H9 (cell line): ENCODE measurements at regions not wholly inside any gene's neighbourhood (a gene's known extent, or its start where the extent isn't known, plus 50 kb on each side); places are given as distances from the start of the nearest gene placed in this dataset.

Experiments used
- DNase-seq: peaks from one replicate; pipeline ENCODE4 v3.0.0-alpha.2; 2017
- H2AFZ ChIP-seq: one replicate; pipeline ENCODE4 v1.6.1; 2013; ENCODE audit warnings: mild to moderate bottlenecking, low read length, control low read depth, moderate library complexity
- H2AK5ac ChIP-seq: 2 replicates; pipeline ENCODE4 v1.6.1; 2013; ENCODE audit warnings: low read length, control low read depth, mixed read lengths; ENCODE audit not compliant: insufficient read length
- H2BK120ac ChIP-seq: one replicate; pipeline ENCODE4 v1.6.1; 2013; ENCODE audit warnings: low read depth, mild to moderate bottlenecking, low read length, control low read depth, inconsistent platforms; ENCODE audit not compliant: poor library complexity, severe bottlenecking
- H2BK12ac ChIP-seq: 2 replicates; pipeline ENCODE4 v1.6.1; 2013; ENCODE audit warnings: low read length, control low read depth, mixed read lengths, low read depth; ENCODE audit not compliant: insufficient read length
- H2BK15ac ChIP-seq: 2 replicates; pipeline ENCODE4 v1.6.1; 2013; ENCODE audit warnings: low read depth, low read length, control low read depth
- H2BK20ac ChIP-seq: one replicate; pipeline ENCODE4 v1.6.1; 2013; ENCODE audit warnings: low read depth, mild to moderate bottlenecking, low read length, control low read depth, inconsistent platforms; ENCODE audit not compliant: poor library complexity, severe bottlenecking
- H2BK5ac ChIP-seq: 2 replicates; pipeline ENCODE4 v1.6.1; 2013; ENCODE audit warnings: low read length, control low read depth, mixed read lengths; ENCODE audit not compliant: insufficient read length
- H3K14ac ChIP-seq: 2 replicates; pipeline ENCODE4 v1.6.1; 2013; ENCODE audit warnings: low read length, control low read depth; ENCODE audit not compliant: insufficient read depth
- H3K18ac ChIP-seq: 2 replicates; pipeline ENCODE4 v1.6.1; 2013; ENCODE audit warnings: low read depth, mild to moderate bottlenecking, mixed read lengths, low read length, control low read depth; ENCODE audit not compliant: insufficient read length
- H3K23ac ChIP-seq: 2 replicates; pipeline ENCODE4 v1.6.1; 2013; ENCODE audit warnings: low read length, control low read depth, mixed read lengths, low read depth; ENCODE audit not compliant: insufficient read length
- H3K23me2 ChIP-seq: 2 replicates; pipeline ENCODE4 v1.6.1; 2013; ENCODE audit warnings: low read depth, mild to moderate bottlenecking, mixed read lengths, low read length, control low read depth; ENCODE audit not compliant: insufficient read length, poor library complexity, severe bottlenecking
- H3K27ac ChIP-seq: 2 replicates; pipeline ENCODE4 v1.5.1; 2013; ENCODE audit warnings: low read length, control low read depth, mixed read lengths, low read depth; ENCODE audit not compliant: insufficient read length
- H3K27me3 ChIP-seq: 2 replicates; pipeline ENCODE4 v1.6.1; 2013; ENCODE audit warnings: low read length, control low read depth, inconsistent platforms; ENCODE audit not compliant: insufficient read depth
- H3K4ac ChIP-seq: 2 replicates; pipeline ENCODE4 v1.6.1; 2013; ENCODE audit warnings: low read depth, mild to moderate bottlenecking, control low read depth, inconsistent platforms, low read length, moderate library complexity
- H3K4me1 ChIP-seq: 2 replicates; pipeline ENCODE4 v1.6.1; 2013; ENCODE audit warnings: low read length, control low read depth, inconsistent platforms; ENCODE audit not compliant: insufficient read depth
- H3K4me2 ChIP-seq: 2 replicates; pipeline ENCODE4 v1.6.1; 2013; ENCODE audit warnings: low read length, control low read depth, mixed read lengths; ENCODE audit not compliant: insufficient read length, insufficient read depth
- H3K56ac ChIP-seq: 2 replicates; pipeline ENCODE4 v1.6.1; 2013; ENCODE audit warnings: low read depth, mild to moderate bottlenecking, mixed read lengths, low read length, control low read depth; ENCODE audit not compliant: insufficient read length
- H3K79me1 ChIP-seq: 2 replicates; pipeline ENCODE4 v1.6.1; 2013; ENCODE audit warnings: low read depth, mild to moderate bottlenecking, moderate library complexity, low read length, control low read depth, inconsistent platforms; ENCODE audit not compliant: insufficient read depth, poor library complexity, severe bottlenecking
- H3K79me2 ChIP-seq: 2 replicates; pipeline ENCODE4 v1.6.1; 2013; ENCODE audit warnings: low read length, control low read depth, inconsistent platforms; ENCODE audit not compliant: insufficient read depth
- H3K9ac ChIP-seq: 2 replicates; pipeline ENCODE4 v1.6.1; 2013; ENCODE audit warnings: low read length, control low read depth, mixed read lengths; ENCODE audit not compliant: insufficient read length; ENCODE audit errors: extremely low read depth
- H3K9me3 ChIP-seq: one replicate; pipeline ENCODE4 v1.6.1; 2013; ENCODE audit warnings: low read depth, low read length, inconsistent platforms; ENCODE audit not compliant: control insufficient read depth
- H3T11ph ChIP-seq: one replicate; pipeline ENCODE4 v1.6.1; 2013; ENCODE audit warnings: mild to moderate bottlenecking, low read length, control low read depth, inconsistent platforms
- H4K20me1 ChIP-seq: one replicate; pipeline ENCODE4 v1.6.1; 2013; ENCODE audit not compliant: control insufficient read depth, insufficient read length, insufficient read depth
- H4K5ac ChIP-seq: 2 replicates; pipeline ENCODE4 v1.6.1; 2013; ENCODE audit warnings: low read depth, mild to moderate bottlenecking, mixed read lengths, low read length, control low read depth; ENCODE audit not compliant: insufficient read length
- H4K8ac ChIP-seq: replicated peaks from 2 replicates; pipeline ENCODE4 v1.6.1; 2013; ENCODE audit warnings: low read length, control low read depth, mixed read lengths, low read depth; ENCODE audit not compliant: insufficient read length
- H4K91ac ChIP-seq: 2 replicates; pipeline ENCODE4 v1.6.1; 2013; ENCODE audit warnings: low read depth, mild to moderate bottlenecking, moderate library complexity, mixed read lengths, low read length, control low read depth; ENCODE audit not compliant: insufficient read length
- H3K27ac Mint-ChIP-seq, 3 experiments: 2 replicates in 2 of 3; 3 replicates in 1 of 3; pipeline ENCODE4 v1.8.0; 2020 to 2021; ENCODE audit warnings: mixed read lengths in 3 of 3, mild to moderate bottlenecking in 1 of 3, moderate library complexity in 1 of 3
- H3K27me3 Mint-ChIP-seq: 2 replicates; pipeline ENCODE4 v1.8.0; 2021; ENCODE audit warnings: low read depth, mild to moderate bottlenecking, moderate library complexity, mixed read lengths
- H3K36me3 Mint-ChIP-seq, 3 experiments: 2 replicates in 2 of 3; 3 replicates in 1 of 3; pipeline ENCODE4 v1.8.0; 2020 to 2021; ENCODE audit warnings: low read depth in 3 of 3, mixed read lengths in 3 of 3; ENCODE audit not compliant: insufficient read depth in 1 of 3
- H3K4me1 Mint-ChIP-seq, 2 experiments: 2 replicates each; pipeline ENCODE4 v1.8.0; 2020; ENCODE audit warnings: mixed read lengths in 2 of 2
- H3K4me3 Mint-ChIP-seq, 2 experiments: 2 replicates in 1 of 2; 3 replicates in 1 of 2; pipeline ENCODE4 v1.8.0; 2020 to 2021; ENCODE audit warnings: mild to moderate bottlenecking in 2 of 2, mixed read lengths in 2 of 2, moderate library complexity in 1 of 2
- H3K9me3 Mint-ChIP-seq, 2 experiments: 2 replicates in 1 of 2; 3 replicates in 1 of 2; pipeline ENCODE4 v1.8.0; 2020; ENCODE audit warnings: mild to moderate bottlenecking in 2 of 2, mixed read lengths in 2 of 2, moderate library complexity in 1 of 2
- CTCF ChIP-seq: fragments of 200-600 bp; sonication (generic); conservative IDR thresholded peaks from 3 replicates; pipeline ENCODE4 v1.8.0; 2021; ENCODE audit warnings: antibody characterized with exemption, mild to moderate bottlenecking
- WGBS: extraction: QIAGEN DNeasy Blood & Tissue Kit; methylation state at CpG from one replicate; pipeline ENCODE4 v1.1.7; 2013; ENCODE audit warnings: missing lambda C conversion rate, low lambda C conversion rate, mixed read lengths; ENCODE audit not compliant: insufficient read length; ENCODE audit errors: extremely low coverage; 5-methylcytosine and 5-hydroxymethylcytosine counted together

GRCh38 chr4:1535926-1536578 is 129.8 kb upstream of the NKX1-1 start:
- Mint-ChIP-seq H3K9me3 (no peaks in the 10 kb centered on the region; a peak in 1 of 5 replicates), H3K4me3 (no peak overlapping the region), H3K27me3 (no peaks in the 10 kb centered on the region; the same call in 1 of the 2 replicates), H3K36me3 (no peaks in the 10 kb centered on the region; a peak in 1 of 7 replicates), H3K27ac (no peak overlapping the region), H3K4me1 (0 out of 4 replicates have a peak, but pooled peaks cover 0 to 2% of the 10 kb centered on the region in 2 experiments)
- no peak overlapping the region for H2BK120ac ChIP-seq
- no peak overlapping the region for H3K4ac ChIP-seq
- H3K4me2 ChIP-seq = no peak overlapping the region
- H3K18ac ChIP-seq = no peak overlapping the region
- H2BK20ac ChIP-seq = no peak overlapping the region
- H3K23ac ChIP-seq = no peak overlapping the region
- no peak overlapping the region for H4K91ac ChIP-seq
- no peak overlapping the region for H2BK15ac ChIP-seq
- no peak overlapping the region for H2AK5ac ChIP-seq
- no peaks in the 10 kb centered on the region for H3K4me1 ChIP-seq
- no peak overlapping the region for H2AFZ ChIP-seq
- H3K27me3 ChIP-seq = no peaks in the 10 kb centered on the region
- no peaks in the 10 kb centered on the region for H4K20me1 ChIP-seq
- no peak overlapping the region for H3K9ac ChIP-seq
- H3K14ac ChIP-seq = no peak overlapping the region
- no peaks in the 10 kb centered on the region for H3K9me3 ChIP-seq
- no peak for DNase-seq
- no peak overlapping the region for H3K27ac ChIP-seq
- H3K23me2 ChIP-seq = no peaks in the 10 kb centered on the region
- no peak overlapping the region for H2BK5ac ChIP-seq
- no peak overlapping the region for H3T11ph ChIP-seq
- H2BK12ac ChIP-seq = no peak overlapping the region
- no peak overlapping the region for H4K8ac ChIP-seq
- no peak overlapping the region for H3K56ac ChIP-seq
- H4K5ac ChIP-seq = no peak overlapping the region
- no CpG with 5 or more reads among the region's 31 CpGs for WGBS
- no peak for TF ChIP-seq CTCF
- H3K79me2 ChIP-seq = no peaks in the 10 kb centered on the region
- no peaks in the 10 kb centered on the region for H3K79me1 ChIP-seq
